Left cardiac atrium (tissue), 4 donors: ENCODE measurements at regions not wholly inside any gene's neighbourhood (a gene's known extent, or its start where the extent isn't known, plus 50 kb on each side); places are given as distances from the start of the nearest gene placed in this dataset.

Experiments
- ATAC-seq, 2 donors: fragments of 200-7000 bp; cut with Tn5 transposase; one replicate each; pipeline ENCODE4 v1.9.1; 2020; ENCODE audit warnings: mild to moderate bottlenecking in 2 of 2, moderate library complexity in 2 of 2
- DNase-seq: peaks from one replicate; pipeline ENCODE4 v3.0.0-alpha.2; 2020
- intact Hi-C, 2 donors: fragments of 100-400 bp; cut with DNase I; formaldehyde crosslinking; loops; one replicate each; pipeline versions ENCODE4 v1.14.1 to v1.15.1; 2022 to 2023
- donor health status: DM: no; HTN: yes; CAD: no.
- donor health status: DM: no; HTN: yes; CAD: no; lungs with severe emphysema.
- donor health status: DM: yes; HTN: yes; CAD: no.
- donor health status: Dilated cardiomyopathy.

GRCh38 chr5:42908509-42909488, 97.1 kb upstream of the SELENOP start:
- ATAC-seq (peak; percentile 94), DNase-seq (peak; percentile 95)
- intact Hi-C loops, result loop anchor here in 1 of 2 donors (5.0 to 10.0 kb wide), 2 partner anchors 134 to 196 kb away; partner anchors contain the start of gene ANXA2R

DNA sequence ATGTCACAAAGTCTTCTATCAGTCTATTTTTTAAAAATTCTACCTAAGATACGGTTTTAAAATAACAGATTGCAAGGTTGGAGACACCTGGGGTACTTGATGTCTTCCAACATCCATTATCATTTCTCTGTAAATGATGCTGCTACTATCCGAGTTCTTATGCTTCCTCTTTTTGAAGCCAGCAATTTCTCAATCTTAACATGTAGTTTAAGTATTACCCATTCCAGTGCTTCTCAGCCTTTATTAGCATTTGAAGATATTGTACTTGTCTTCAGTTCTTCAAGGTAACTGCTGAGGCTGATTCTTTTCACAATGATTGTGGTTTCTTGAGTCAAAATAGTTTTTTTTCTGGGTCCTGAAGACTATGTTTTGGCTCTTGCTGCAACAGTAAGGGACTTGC, 96.4 kb upstream of the SELENOP start:
- ATAC-seq, result no peak
- intact Hi-C loops, result loop anchor here in 1 of 2 donors (5.0 to 10.0 kb wide), 2 partner anchors 134 to 197 kb away; partner anchors contain the start of gene ANXA2R

DNA sequence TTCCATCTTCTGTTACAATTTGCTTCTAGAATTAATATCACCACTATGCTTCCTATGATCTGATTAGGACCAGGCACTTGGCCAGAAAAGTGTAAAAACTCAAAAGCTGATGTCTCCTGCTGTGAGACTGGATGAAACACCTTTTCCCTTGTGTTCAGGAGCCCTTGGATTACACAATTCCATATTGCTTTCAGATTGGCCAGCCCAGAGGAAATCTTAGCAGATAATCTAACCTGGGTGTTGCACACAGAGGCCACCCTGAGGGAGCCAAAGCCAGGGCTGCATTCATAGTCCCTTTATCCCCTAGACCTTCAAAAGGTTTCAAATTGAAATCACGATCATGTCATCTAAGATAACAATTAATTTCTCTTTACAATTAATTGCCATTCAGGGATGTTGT, 94.1 kb upstream of the SELENOP start:
- ATAC-seq (no peak), DNase-seq (no peak)
- intact Hi-C loops, result loop anchor here in 1 of 2 donors (5.0 to 10.0 kb wide), 2 partner anchors 136 to 199 kb away; partner anchors contain the start of gene ANXA2R

More for the DNA sequence above, 96.4 kb upstream of the SELENOP start:
- no peak for DNase-seq

DNA sequence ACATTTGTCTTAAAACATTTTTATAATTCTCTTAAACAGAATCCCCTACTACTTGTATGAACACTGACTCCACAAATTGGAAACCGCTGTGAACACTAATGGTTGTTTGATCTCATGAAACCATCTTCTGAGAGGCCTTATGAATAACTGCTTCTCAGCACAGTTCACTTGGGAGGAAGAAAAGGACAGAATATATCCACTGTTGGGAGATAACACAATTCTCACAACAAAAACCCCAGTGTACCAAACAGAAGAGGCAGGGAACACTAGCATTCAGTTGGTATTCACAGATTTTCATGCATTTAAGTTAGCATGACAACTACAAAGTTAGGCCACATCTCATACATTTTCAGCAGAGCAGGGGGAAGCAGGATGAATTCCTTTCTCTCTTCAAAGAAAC, 89.0 kb upstream of the SELENOP start:
- no peak for ATAC-seq
- no peak for DNase-seq
- intact Hi-C loops, result loop anchor here in 1 of 2 donors (10.0 kb wide), 1 partner anchor 204 kb away; no protein-coding TSS in a partner anchor

DNA sequence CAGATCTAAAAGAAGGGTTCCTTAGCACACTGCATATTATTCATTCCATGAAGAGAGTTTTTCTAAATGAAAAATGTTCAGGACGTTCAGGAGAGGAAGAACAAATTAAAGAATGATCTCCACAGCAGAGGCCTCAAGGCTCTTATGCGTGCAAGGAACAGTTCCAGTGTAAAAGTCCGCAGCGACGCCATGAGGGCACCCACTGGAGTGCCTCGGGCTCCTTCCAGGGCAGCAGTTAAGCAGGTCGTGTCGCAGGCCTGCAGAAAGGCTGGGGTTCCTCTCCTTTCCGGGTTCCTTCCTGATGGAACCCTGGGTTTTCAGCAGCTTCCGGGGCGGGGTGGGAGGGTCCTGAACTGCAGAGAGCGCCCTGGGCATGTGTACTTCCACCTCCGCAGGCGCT, 87.1 kb upstream of the SELENOP start:
- DNase-seq, result no peak
- no peak for ATAC-seq
- intact Hi-C loops, result no loop called here

DNA sequence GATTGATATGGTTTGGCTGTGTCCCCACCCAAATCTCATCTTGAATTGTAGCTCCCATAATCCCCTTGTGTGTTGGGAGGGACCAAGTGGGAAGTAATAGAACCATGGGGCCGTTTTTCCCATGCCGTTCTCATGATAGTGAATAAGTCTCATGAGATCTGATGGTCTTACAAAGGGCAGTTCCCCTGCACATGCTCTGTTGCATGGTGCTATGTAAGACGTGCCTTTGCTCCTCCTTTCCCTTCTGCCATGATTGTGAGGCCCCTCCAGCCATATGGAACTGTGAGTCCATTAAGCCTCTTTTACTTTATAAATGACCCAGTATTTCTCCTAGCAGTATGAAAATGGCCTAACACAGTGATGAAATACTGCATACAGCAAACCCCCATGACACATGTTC, 84.8 kb upstream of the SELENOP start:
- no peak for ATAC-seq
- intact Hi-C loops, result no loop called here

DNA sequence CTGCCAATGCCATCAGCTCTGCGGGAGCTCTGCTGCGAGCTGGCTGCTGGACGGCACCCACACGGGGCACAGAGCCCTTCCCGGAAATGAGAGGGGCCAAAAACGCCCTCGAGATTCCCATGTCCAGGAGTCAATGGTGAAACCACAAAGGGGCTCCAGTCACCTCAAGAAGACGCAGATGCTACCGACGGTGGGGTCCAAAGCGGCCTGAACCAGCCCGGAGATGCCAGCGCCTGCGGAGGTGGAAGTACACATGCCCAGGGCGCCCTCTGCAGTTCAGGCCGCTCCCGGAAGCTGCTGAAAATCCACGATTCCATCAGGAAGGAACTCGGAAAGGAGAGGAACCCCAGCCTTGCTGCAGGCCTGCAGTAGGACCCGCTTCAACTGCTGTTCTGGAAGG, 82.4 kb upstream of the SELENOP start:
- peak in 1 of 2 donors; percentile 44 for ATAC-seq
- DNase-seq, result no peak
- intact Hi-C loops, result loop anchor here in 1 of 2 donors (5.0 kb wide), 1 partner anchor 87 kb away; no protein-coding TSS in a partner anchor

More for the DNA sequence above, 84.8 kb upstream of the SELENOP start:
- no peak for DNase-seq

GRCh38 chr5:42889311-42889933, 77.7 kb upstream of the SELENOP start:
- DNase-seq, result peak; percentile 73
- intact Hi-C loops, result loop anchor here in 1 of 2 donors (5.0 to 10.0 kb wide), 2 partner anchors 122 to 1035 kb away; no protein-coding TSS in a partner anchor
- ATAC-seq, result peak; percentile 90 to 92

DNA sequence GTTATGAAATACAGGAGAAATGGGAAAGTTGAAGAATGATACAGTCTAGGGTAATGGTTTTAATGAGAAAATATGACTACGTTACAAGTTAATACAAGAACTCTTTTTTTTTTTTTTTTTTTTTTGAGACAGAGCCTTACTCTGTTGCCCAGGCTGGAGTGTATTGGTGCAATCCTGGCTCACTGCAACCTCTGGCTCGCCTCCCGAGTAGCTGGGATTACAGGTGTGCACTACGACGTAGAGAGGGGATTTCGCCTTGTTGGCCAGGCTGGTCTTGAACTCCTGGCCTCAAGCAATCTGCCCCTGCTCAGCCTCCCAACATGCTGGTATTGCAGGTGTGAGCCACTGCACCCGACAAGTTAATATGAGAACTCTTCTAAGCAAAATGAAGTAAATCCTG, 77.1 kb upstream of the SELENOP start:
- no peak for DNase-seq
- ATAC-seq, result no peak
- intact Hi-C loops, result loop anchor here in 1 of 2 donors (5.0 to 10.0 kb wide), 2 partner anchors 121 to 1034 kb away; no protein-coding TSS in a partner anchor

DNA sequence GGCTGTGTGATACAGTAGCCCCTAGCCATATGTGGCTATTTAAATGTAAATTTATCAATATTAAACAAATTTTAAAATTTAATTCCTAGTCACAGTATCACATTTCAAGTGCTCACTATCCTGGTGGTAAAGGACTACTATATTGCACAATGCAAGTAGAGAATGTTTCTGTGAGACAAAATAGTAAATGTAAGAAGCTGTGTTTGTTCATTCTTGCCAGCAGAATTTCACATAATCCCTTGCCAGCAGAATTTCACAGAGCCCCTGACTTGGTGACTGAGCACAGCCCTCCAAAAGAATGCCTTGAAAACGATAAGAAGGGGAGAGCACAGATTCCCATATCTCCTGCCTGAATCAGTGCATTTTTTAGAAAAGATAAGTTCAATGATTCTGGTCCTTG, 75.9 kb upstream of the SELENOP start:
- intact Hi-C loops, result loop anchor here in 1 of 2 donors (5.0 to 10.0 kb wide), 2 partner anchors 120 to 1033 kb away; no protein-coding TSS in a partner anchor
- ATAC-seq (no peak), DNase-seq (no peak)

DNA sequence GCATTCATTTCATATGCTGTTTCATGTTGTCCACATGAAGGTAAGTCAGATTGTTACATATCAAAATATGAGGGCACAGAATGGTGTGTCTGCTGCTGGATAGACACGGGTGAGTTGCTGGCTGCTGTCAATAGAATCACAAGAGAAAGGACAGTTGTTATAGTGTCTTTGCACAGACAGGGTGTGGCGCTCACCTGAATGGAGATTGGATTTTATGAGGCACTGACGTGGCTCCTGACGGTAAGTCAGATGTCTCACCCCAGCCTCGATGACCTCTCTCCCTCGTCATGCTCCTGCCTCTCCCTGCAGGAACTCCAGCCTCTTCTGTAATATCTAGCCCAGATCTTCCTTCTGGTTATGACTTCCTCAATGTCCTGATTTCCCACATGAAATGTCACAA, 75.4 kb upstream of the SELENOP start:
- DNase-seq, result no peak
- ATAC-seq, result peak in 1 of 2 donors; percentile 50
- intact Hi-C loops, result loop anchor here in 1 of 2 donors (5.0 to 10.0 kb wide), 2 partner anchors 120 to 1032 kb away; no protein-coding TSS in a partner anchor

- ATAC-seq (peak in 1 of 2 donors; percentile 22), DNase-seq (no peak)
- intact Hi-C loops, result loop anchor here in 1 of 2 donors (5.0 to 10.0 kb wide), 2 partner anchors 119 to 1032 kb away; no protein-coding TSS in a partner anchor
These were observed 74.9 kb upstream of the SELENOP start for GRCh38 chr5:42886635-42887034.

DNA sequence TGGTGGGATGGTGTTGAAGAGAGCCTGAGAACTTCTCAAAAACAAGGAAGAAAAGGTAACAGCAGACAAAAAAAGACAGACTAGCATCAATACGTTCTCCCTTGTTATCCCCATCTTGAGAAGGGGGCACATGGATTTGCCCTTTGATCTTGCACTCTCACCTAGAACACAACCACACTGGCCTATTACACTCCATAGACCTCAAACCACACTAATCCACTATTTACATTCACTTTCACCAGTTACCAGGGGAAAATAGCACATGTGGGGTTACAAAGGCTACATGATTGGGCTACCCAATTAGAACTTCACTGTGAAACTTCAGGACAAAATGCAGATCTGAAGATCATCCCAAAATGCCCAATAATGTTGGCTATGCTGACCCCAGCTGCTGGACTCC, 72.6 kb upstream of the SELENOP start:
- intact Hi-C loops, result loop anchor here in 1 of 2 donors (10.0 kb wide), 1 partner anchor 1030 kb away; no protein-coding TSS in a partner anchor
- DNase-seq (no peak), ATAC-seq (no peak)

DNA sequence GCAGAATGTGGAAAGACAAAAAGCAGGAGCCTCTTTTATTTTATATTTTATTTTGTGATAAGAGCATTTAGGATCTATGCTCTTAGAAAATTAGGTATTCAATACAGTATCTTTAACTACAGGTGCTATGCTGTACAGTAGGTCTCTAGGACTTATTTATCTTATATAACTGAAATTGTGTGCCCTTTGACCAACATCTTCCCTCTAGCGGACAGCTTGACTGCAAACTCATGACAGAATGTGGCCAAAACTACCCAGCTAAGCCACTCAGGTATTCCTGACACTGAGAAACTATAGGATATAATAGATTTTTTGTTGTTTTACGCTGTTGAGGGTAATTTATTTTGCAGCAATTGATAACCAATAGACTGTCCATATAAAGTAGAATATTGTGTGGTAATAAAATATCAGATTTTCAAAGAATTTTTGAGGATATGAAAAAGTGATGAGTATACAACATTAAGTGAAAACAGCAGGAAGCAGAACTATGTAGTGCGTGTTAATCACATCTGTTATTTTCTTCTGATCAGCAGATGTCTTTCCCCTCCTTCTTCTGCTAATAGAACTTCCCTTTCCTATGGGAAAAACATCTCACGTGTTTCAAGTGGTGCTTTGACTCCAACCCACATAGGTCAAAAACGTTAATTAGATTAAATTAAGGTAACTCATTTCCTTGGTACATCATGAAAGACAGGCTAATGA, 69.9 kb upstream of the SELENOP start:
- ATAC-seq (peak; percentile 23 to 71), DNase-seq (no peak)
- intact Hi-C loops, result loop anchor here in 1 of 2 donors (10.0 kb wide), 1 partner anchor 1027 kb away; no protein-coding TSS in a partner anchor

- DNase-seq (no peak), ATAC-seq (no peak)
- intact Hi-C loops, result loop anchor here in 1 of 2 donors (10.0 kb wide), 1 partner anchor 1026 kb away; no protein-coding TSS in a partner anchor
These were observed 68.9 kb upstream of the SELENOP start for GRCh38 chr5:42880496-42881150.

GRCh38 chr5:42879291-42879690, 67.6 kb upstream of the SELENOP start:
- intact Hi-C loops, result no loop called here
- no peak for ATAC-seq
- DNase-seq, result no peak

GRCh38 chr5:42878550-42878949, 66.9 kb upstream of the SELENOP start:
- intact Hi-C loops, result no loop called here
- DNase-seq (no peak), ATAC-seq (no peak)

- DNase-seq (no peak), ATAC-seq (no peak)
- intact Hi-C loops, result no loop called here
These were observed 66.3 kb upstream of the SELENOP start for GRCh38 chr5:42878041-42878440.
